BLaER1 treated with 17β-estradiol and CSF1 and Interleukin-3, amounts not matched to agents 10 nM and 100 nM (cell line): ENCODE measurements at regions not wholly inside any gene's neighbourhood (a gene's known extent, or its start where the extent isn't known, plus 50 kb on each side); places are given as distances from the start of the nearest gene placed in this dataset.
"Not testable (repeated sequence)": the region's sequence is repeated elsewhere in the genome, so short reads cannot be mapped to it uniquely, and the experiment has no call there.

ENCODE experiments used
- H3K27ac ChIP-seq, 11 experiments: shearing (Covaris generic); formaldehyde crosslinking; 2 replicates each; pipeline ENCODE4 v1.8.1; 2022
- H3K27me3 ChIP-seq, 11 experiments: shearing (Covaris generic); formaldehyde crosslinking; 2 replicates each; pipeline ENCODE4 v1.8.1; 2022
- H3K36me3 ChIP-seq, 11 experiments: shearing (Covaris generic); formaldehyde crosslinking; 2 replicates each; pipeline ENCODE4 v1.8.1; 2022
- H3K4me1 ChIP-seq, 10 experiments: shearing (Covaris generic); formaldehyde crosslinking; 2 replicates each; pipeline ENCODE4 v1.8.1; 2022
- H3K4me2 ChIP-seq, 11 experiments: shearing (Covaris generic); formaldehyde crosslinking; 2 replicates each; pipeline ENCODE4 v1.8.1; 2022
- H3K4me3 ChIP-seq, 10 experiments: shearing (Covaris generic); formaldehyde crosslinking; 2 replicates each; pipeline ENCODE4 v1.8.1; 2022
- H3K9ac ChIP-seq, 11 experiments: shearing (Covaris generic); formaldehyde crosslinking; 2 replicates each; pipeline ENCODE4 v1.8.1; 2022
- H3K9me3 ChIP-seq, 11 experiments: shearing (Covaris generic); formaldehyde crosslinking; replicated peaks in 1 of 11; 2 replicates each; pipeline ENCODE4 v1.8.1; 2022
- H4K20me1 ChIP-seq, 11 experiments: shearing (Covaris generic); formaldehyde crosslinking; 2 replicates each; pipeline ENCODE4 v1.8.1; 2022
- Cebpa-rat ChIP-seq, 11 experiments: shearing (Covaris generic); IDR thresholded peaks; 2 replicates each; pipeline ENCODE4 v1.8.1; 2022

DNA sequence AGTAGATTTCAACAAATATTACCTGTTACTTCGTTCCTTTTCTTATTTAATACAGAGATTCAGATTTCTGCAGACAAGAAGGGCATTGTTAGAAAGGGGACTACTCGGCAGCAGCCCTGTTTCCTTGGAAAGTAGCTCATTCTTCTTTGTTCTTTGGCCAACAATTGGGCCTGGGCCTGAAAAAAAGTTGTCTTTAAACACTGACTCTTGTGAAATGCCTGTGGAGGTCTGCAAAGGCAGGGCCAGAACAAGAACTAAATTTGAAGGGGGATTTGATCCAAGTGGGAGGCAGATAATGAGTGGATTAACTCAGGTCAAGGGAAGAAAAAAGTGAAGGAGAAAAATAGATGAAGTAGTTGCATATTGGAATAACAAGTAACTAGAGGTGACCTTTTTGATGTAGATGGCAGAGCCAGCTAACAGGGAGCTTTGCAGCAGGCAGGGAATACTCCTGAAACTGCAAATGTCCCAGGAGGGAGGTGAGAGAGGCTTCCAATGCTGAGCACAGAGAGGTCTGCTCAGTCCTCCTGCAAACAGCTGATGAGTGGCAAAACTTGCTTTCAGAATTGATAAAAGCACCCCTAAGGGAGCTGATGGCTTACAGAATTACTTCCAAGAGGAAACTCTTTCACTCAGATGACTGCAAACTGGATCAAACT, 393.2 kb upstream of the HS3ST1 start:
- H3K4me3 ChIP-seq = no peak overlapping the region

DNA sequence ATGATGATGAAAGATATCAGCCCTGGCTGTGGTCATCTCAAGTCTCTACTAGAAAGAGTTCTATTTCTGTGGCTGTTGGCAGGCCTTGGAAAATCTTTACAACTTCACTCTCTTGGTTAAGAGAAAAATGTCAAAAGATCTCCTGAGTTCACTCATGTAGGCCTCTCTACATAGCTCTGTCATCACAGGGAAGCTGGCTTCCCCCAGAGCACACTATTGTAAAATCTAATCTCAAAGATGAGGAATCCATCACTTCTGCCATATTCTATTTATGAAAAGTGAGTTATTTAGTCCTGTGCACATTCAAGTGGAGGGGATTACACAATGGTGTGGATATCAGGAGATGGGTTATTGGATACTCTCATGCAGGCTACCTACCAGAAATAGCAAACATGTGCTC, 388.4 kb upstream of the HS3ST1 start:
- Histone ChIP-seq H3K4me2 (no peak overlapping the region), H3K27ac (no peak overlapping the region), H3K4me3 (no peak overlapping the region), H3K9me3 (no peaks in the 10 kb centered on the region), H3K4me1 (no peaks in the 10 kb centered on the region), H4K20me1 (no peaks in the 10 kb centered on the region), H3K36me3 (no peaks in the 10 kb centered on the region), H3K27me3 (no peaks in the 10 kb centered on the region), H3K9ac (no peak overlapping the region)
- TF ChIP-seq Cebpa-rat (IDR thresholded peaks at IDR 0.05) = no peak

More for the DNA sequence above, 393.2 kb upstream of the HS3ST1 start:
- no peaks in the 10 kb centered on the region for H4K20me1 ChIP-seq
- H3K4me2 ChIP-seq = no peak overlapping the region
- peaks cover 0 to 5% (median 0%) of the 10 kb centered on the region in 10 experiments; a peak in 1 of 20 replicates for H3K4me1 ChIP-seq
- no peak for TF ChIP-seq Cebpa-rat (IDR thresholded peaks at IDR 0.05)
- no peaks in the 10 kb centered on the region for H3K27me3 ChIP-seq
- no peak overlapping the region for H3K9ac ChIP-seq
- H3K27ac ChIP-seq = no peak overlapping the region
- no peaks in the 10 kb centered on the region for H3K9me3 ChIP-seq
- H3K36me3 ChIP-seq = no peaks in the 10 kb centered on the region

DNA sequence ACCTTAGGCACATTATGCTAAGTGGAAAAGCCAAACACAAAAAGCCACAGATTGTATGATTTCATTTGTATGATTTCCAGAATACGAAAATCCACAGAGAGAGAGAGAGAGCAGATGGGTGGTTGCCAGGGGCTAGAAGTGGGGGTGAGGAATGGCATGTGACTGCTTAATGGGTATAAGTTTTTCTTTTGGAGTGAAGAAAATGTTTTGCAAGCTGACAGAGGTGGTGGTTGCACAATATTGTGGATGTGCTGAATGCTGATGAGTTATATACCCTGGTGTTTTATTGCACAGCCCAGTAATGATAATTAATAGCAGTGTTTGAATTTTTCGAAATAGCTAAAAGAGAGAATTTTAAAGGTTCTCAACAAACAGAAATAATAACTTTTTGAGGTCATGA, 386.1 kb upstream of the HS3ST1 start:
- Histone ChIP-seq H3K4me3 (no peak overlapping the region), H4K20me1 (no peaks in the 10 kb centered on the region), H3K9me3 (no peaks in the 10 kb centered on the region), H3K4me1 (no peaks in the 10 kb centered on the region), H3K36me3 (no peaks in the 10 kb centered on the region), H3K27ac (no peak overlapping the region), H3K4me2 (no peak overlapping the region), H3K9ac (no peak overlapping the region), H3K27me3 (no peaks in the 10 kb centered on the region)
- no peak for TF ChIP-seq Cebpa-rat (IDR thresholded peaks at IDR 0.05)

DNA sequence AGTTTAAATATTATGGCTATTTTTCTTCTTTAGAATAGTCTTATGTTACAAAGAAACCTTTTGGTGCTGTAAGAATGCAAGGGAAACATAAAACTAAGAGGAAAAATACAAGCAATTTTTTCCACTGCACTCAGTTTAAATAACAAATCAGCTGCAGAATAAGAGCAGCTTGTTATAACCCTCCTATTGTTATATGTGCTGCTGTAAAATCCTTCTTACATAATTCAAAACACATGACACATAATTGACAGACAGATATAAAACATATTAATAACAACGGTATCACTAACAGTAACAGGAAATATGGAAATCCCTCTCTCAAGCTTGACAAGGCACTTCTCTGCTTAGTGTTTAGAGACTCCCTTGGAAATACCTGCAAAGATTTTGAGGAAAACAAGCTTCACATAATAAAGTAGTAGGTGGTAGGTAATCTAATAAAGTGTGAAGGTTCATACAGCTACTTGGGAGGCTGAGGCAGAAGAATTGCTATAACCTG, 385.3 kb upstream of the HS3ST1 start:
- no peak overlapping the region for H3K4me2 ChIP-seq
- no peaks in the 10 kb centered on the region for H3K9me3 ChIP-seq
- no peak overlapping the region for H3K4me3 ChIP-seq
- no peaks in the 10 kb centered on the region for H4K20me1 ChIP-seq
- no peak for TF ChIP-seq Cebpa-rat (IDR thresholded peaks at IDR 0.05)
- H3K27me3 ChIP-seq = no peaks in the 10 kb centered on the region
- no peaks in the 10 kb centered on the region for H3K36me3 ChIP-seq
- no peak overlapping the region for H3K9ac ChIP-seq
- H3K4me1 ChIP-seq = no peaks in the 10 kb centered on the region
- no peak overlapping the region for H3K27ac ChIP-seq

DNA sequence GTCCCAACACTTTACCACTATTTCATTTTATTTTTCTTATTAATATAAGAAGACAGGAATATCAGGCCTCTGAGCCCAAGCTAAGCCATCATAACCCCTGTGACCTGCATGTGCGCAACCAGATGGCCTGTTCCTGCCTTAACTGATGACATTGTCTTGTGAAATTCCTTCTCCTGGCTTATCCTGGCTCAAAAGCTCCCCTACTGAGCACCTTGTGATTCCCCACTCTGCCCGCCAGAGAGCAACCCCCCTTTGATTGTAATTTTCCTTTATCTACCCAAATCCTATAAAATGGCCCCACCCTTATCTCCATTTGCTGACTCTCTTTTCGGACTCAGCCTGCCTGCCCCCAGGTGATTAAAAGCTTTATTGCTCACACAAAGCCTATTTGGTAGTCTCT, 382.8 kb upstream of the HS3ST1 start:
- H3K4me1 ChIP-seq, H3K4me3 ChIP-seq, H3K27me3 ChIP-seq, H3K36me3 ChIP-seq, H3K4me2 ChIP-seq, H3K27ac ChIP-seq, H3K9ac ChIP-seq, H4K20me1 ChIP-seq, H3K9me3 ChIP-seq: not testable (repeated sequence)

DNA sequence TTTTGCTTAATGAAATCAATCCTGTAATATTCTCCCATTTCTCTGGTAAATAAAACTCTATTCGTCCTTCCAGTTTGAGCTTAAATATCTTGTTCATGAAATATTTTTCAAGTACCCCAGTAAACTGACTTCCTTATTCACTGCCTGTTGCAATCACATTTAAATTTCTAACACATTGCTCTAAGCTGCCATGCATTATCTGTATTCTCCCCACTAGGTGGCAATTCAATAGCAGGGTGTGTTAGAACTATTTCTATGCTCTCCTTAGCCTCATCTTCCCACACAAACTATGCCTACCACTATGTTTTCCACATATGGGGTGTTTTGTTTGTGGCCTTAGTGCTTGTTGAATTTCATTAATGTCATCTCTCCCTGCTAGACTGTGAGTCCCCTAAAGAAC, 377.1 kb upstream of the HS3ST1 start:
- Histone ChIP-seq H3K27ac (no peak overlapping the region), H3K36me3 (no peaks in the 10 kb centered on the region)

DNA sequence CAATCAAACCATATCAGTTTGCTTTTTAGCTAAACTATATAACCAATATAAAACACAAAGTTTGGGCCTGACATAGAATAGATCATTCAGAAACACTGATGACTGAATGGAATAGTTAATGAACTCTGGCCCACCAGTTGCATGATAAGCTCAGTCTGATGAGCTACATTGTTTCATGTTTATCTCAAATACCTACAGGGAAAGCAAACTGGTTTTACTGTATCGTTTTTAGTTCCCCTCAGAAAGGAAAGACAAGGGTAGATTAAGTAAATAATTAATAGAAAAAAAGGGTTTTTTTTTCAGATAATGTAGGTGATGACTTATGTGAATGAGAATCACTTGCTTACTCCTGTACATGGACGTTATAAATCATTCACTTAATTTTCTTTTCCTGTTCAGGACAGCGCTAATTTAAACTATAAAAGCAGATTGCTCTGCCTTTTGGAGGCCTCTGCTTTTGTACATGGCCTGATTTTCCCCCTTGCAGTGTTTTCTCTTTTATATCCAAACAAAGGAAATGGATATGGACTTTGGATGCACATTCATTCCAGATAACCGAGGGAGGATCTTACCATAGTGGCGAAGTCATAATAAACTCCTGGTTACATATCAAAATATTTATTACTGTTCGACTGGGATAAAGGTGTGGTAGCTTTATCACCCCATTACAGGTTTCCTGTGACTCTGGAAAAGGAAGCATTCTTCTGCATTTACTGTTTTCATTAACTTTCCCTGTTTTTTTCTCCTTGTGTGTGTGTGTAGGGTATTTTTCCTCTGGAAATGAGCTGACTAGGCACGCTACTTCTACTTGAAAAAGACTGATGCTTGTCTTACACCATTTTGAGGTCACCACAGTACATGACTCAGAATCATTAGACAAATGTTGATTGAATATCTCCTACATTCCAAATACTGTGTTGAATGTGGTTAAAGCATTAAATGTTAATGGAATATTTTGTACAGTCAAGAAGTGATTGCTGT, 373.1 kb upstream of the HS3ST1 start:
- no peaks in the 10 kb centered on the region for H3K9me3 ChIP-seq
- TF ChIP-seq Cebpa-rat (IDR thresholded peaks at IDR 0.05) = no peak
- H3K27ac ChIP-seq = no peak overlapping the region

More for the DNA sequence above, 377.1 kb upstream of the HS3ST1 start:
- Histone ChIP-seq H3K27me3 (no peaks in the 10 kb centered on the region), H3K9ac (no peak overlapping the region), H3K4me1 (no peaks in the 10 kb centered on the region), H4K20me1 (no peaks in the 10 kb centered on the region), H3K9me3 (no peaks in the 10 kb centered on the region), H3K4me2 (no peak overlapping the region), H3K4me3 (no peak overlapping the region)
- no peak for TF ChIP-seq Cebpa-rat (IDR thresholded peaks at IDR 0.05)

DNA sequence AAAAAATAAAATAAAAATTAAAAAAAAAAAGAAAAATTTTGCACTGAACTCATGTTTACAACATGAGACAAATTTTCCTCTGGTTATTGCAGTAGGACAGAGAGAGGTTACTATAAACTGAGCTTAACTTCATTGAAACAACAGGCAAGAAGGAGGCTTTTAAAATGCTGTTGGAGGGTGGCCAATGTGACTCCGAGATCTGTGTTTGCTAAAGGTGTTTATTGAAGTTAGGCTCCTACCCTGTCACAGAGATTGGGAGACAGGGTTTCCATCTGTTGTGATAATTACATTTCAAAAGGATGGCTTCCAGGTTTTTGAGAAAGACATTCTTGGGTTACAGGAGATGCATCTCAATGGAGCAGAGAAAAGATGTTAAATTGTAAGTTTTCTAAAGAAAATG, 370.5 kb upstream of the HS3ST1 start:
- TF ChIP-seq Cebpa-rat (IDR thresholded peaks at IDR 0.05) = no peak
- Histone ChIP-seq H3K9me3 (no peaks in the 10 kb centered on the region), H3K4me2 (no peak overlapping the region), H3K4me1 (no peaks in the 10 kb centered on the region), H3K36me3 (no peaks in the 10 kb centered on the region), H4K20me1 (no peaks in the 10 kb centered on the region), H3K9ac (no peak overlapping the region), H3K27me3 (no peaks in the 10 kb centered on the region), H3K4me3 (no peak overlapping the region), H3K27ac (no peak overlapping the region)

More for the DNA sequence above, 373.1 kb upstream of the HS3ST1 start:
- no peaks in the 10 kb centered on the region for H4K20me1 ChIP-seq
- no peaks in the 10 kb centered on the region for H3K36me3 ChIP-seq
- H3K4me3 ChIP-seq = no peak overlapping the region
- H3K9ac ChIP-seq = no peak overlapping the region
- no peaks in the 10 kb centered on the region for H3K27me3 ChIP-seq
- H3K4me1 ChIP-seq = no peaks in the 10 kb centered on the region
- no peak overlapping the region for H3K4me2 ChIP-seq

DNA sequence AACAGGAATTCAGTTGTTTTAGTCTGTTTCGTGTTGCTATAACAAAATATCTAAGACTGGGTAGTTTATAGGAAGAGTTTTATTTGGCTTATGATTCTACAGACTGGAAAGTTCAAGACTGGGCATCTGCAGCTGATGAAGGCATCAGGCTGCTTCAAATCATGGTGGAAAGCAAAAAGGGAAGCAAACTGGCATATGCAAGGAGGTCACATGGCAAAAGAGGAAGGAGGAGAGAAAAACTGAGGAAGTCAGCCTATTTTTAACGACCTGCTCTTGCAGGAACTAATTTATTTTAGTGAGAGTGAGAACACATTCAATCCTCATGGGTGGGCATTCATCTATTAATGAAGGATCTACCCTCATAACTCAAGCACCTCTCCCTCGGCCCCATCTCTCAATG, 363.1 kb upstream of the HS3ST1 start:
- Histone ChIP-seq H3K9me3 (peaks cover 0 to 29% (median 0%) of the 10 kb centered on the region in 11 experiments; a peak in 9 of 22 replicates), H3K27ac (peak overlapping the region in 5 of 11 experiments; percentile 29 to 54 (median 49); a peak in 7 of 22 replicates), H3K4me1 (peaks cover 5 to 13% (median 9%) of the 10 kb centered on the region in 10 experiments; a peak in 19 of 20 replicates), H3K36me3 (no peaks in the 10 kb centered on the region), H3K4me2 (peak overlapping the region in 10 of 11 experiments; percentile 27 to 61 (median 44); a peak in 20 of 22 replicates), H3K27me3 (no peaks in the 10 kb centered on the region), H4K20me1 (no peaks in the 10 kb centered on the region), H3K9ac (no peak overlapping the region), H3K4me3 (no peak overlapping the region)
- TF ChIP-seq Cebpa-rat (IDR thresholded peaks at IDR 0.05) = no peak
